ENCODE measurements at regions not wholly inside any gene's neighbourhood (a gene's known extent, or its start where the extent isn't known, plus 50 kb on each side); places are given as distances from the start of the nearest gene placed in this dataset.

DNA sequence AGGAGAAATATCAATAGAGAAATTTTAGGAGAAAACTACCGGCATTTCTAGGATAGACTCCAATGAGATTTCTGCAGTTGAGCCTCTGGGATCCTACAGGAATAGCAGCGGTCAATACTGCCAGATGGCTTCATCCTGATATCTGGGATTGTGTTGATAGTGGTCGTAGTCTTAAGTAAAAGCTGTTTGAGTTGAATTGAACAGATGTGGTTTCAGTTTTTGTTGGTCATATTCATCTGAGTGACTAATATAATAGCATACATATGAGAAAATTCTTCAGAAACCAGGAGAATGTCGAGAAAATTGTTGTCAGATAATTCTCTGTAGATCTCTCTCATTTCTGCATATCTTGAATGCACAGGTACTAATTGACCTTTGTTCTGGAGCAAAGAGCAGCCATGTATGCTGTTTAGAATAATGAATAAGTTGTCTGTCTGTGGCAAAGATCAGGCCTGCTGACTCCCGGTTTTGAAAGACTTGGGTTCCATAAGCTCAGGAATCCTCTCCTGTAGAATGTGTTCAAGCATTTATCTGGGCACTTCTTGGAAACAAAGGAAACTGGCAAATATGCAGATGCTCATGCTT is 288.1 kb downstream of the TMX3 start:
- DNase-seq (ENCODE audit: low read depth): no peak
- H3K4me3 ChIP-seq (ENCODE audit: low read depth, low read length): no peak overlapping the region
- TF ChIP-seq, protein P1, sequence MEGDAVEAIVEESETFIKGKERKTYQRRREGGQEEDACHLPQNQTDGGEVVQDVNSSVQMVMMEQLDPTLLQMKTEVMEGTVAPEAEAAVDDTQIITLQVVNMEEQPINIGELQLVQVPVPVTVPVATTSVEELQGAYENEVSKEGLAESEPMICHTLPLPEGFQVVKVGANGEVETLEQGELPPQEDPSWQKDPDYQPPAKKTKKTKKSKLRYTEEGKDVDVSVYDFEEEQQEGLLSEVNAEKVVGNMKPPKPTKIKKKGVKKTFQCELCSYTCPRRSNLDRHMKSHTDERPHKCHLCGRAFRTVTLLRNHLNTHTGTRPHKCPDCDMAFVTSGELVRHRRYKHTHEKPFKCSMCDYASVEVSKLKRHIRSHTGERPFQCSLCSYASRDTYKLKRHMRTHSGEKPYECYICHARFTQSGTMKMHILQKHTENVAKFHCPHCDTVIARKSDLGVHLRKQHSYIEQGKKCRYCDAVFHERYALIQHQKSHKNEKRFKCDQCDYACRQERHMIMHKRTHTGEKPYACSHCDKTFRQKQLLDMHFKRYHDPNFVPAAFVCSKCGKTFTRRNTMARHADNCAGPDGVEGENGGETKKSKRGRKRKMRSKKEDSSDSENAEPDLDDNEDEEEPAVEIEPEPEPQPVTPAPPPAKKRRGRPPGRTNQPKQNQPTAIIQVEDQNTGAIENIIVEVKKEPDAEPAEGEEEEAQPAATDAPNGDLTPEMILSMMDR (IDR thresholded peaks at IDR 0.05; ENCODE audit: insufficient read depth, low read depth, low read length, missing control alignments): no peak

DNA sequence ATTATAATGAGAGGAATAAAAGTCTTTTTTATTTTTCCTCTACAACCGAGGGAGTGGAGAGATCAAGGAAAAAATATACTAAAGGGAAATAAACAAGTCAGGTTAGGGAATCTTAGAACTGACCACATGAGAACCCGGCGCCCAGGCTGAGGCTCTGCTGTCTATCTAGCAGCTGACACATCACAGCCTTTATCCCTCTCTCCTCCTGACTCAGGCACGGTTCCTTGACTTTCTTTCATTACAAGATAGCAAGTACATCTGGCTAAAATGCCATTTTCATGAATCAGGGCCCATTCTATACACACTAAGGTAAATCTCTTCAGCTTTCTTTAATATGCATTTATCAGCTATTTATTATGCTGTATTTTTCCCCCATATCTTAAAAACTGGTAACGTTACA is 296.0 kb downstream of the TMX3 start:
- DNase-seq (ENCODE audit: low read depth): no peak
- TF ChIP-seq, protein P1 (IDR thresholded peaks at IDR 0.05; ENCODE audit: insufficient read depth, low read depth, low read length, missing control alignments): no peak
- H3K4me3 ChIP-seq (ENCODE audit: low read depth, low read length): no peak overlapping the region

GRCh38 chr18:68418226-68418868 is 296.6 kb downstream of the TMX3 start:
- no peak overlapping the region for H3K4me3 ChIP-seq (ENCODE audit: low read depth, low read length)
- DNase-seq (ENCODE audit: low read depth): no peak
- TF ChIP-seq, protein P1 (IDR thresholded peaks at IDR 0.05; ENCODE audit: insufficient read depth, low read depth, low read length, missing control alignments): no peak

- TF ChIP-seq, protein P1 (IDR thresholded peaks at IDR 0.05; ENCODE audit: insufficient read depth, low read depth, low read length, missing control alignments): no peak
- H3K4me3 ChIP-seq (ENCODE audit: low read depth, low read length): no peak overlapping the region
- DNase-seq (ENCODE audit: low read depth): no peak
These were observed 297.1 kb downstream of the TMX3 start for GRCh38 chr18:68417826-68418225.

GRCh38 chr18:68417166-68417799 is 297.6 kb downstream of the TMX3 start:
- no peak overlapping the region for H3K4me3 ChIP-seq (ENCODE audit: low read depth, low read length)
- TF ChIP-seq, protein P1 (IDR thresholded peaks at IDR 0.05; ENCODE audit: insufficient read depth, low read depth, low read length, missing control alignments): no peak
- DNase-seq (ENCODE audit: low read depth): no peak

GRCh38 chr18:68414407-68414806 is 300.5 kb downstream of the TMX3 start:
- DNase-seq (ENCODE audit: low read depth): no peak
- H3K4me3 ChIP-seq (ENCODE audit: low read depth, low read length): no peak overlapping the region
- TF ChIP-seq, protein P1 (IDR thresholded peaks at IDR 0.05; ENCODE audit: insufficient read depth, low read depth, low read length, missing control alignments): no peak
